Activated CD4-positive, alpha-beta T cell treated with anti-CD3 and anti-CD28 coated beads for 48 hours (primary cell): ENCODE measurements at regions not wholly inside any gene's neighbourhood (a gene's known extent, or its start where the extent isn't known, plus 50 kb on each side); places are given as distances from the start of the nearest gene placed in this dataset.

Source experiments
- DNase-seq: peaks from one replicate; pipeline ENCODE4 v3.0.0-alpha.2; 2020

DNA sequence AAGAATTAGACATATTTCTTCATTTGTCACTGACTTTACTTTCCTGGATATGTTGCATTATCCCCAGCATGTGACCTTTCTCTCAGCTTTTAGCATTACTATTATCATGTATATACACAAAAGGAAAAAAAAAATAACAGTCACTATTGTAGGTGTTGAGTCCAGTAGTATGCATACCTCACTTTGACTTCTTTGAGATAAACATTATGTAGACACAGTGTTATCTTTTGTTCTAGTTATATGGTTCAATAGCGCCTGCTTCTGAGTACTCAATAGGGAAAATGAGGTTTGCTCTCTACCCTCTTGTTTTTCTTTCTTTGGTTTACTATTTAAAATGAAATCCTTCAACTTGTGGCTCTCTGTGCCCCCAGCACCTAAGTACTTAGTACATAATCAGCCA is 409.6 kb upstream of the PKN2 start:
- no peak for DNase-seq

DNA sequence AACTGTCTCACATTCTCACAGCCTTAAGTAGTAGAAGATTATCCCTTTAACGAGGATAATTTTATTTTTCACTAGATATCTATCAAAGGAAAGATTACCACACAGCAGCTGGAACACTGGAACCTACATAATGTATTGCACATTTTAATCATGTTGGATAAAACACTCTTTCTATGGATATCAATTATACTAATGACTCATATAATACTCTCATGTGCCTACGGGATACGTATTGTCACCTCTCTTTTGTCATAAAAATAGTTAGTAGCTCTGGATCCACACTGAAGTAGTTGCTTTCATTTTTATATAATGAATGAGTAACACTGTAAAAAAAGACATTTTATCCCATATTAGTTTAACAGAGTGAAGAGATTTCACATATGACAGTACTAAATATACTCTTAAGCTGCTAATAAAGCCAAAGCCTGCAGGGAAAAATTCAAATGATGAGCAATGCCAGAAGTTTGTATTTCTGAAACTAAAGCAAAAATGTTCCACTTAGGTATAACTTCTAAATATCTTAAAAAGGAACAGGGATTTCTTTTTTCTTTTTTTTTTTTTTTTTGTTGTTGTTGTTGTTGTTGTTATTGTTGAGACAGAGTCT is 408.7 kb upstream of the PKN2 start:
- DNase-seq: no peak

- no peak for DNase-seq
These were observed 407.9 kb upstream of the PKN2 start for GRCh38 chr1:88276163-88276562.

GRCh38 chr1:88284066-88284465 is 400.0 kb upstream of the PKN2 start:
- DNase-seq: no peak

- DNase-seq: no peak
These were observed 399.3 kb upstream of the PKN2 start for GRCh38 chr1:88284666-88285366.

GRCh38 chr1:88286716-88287115 is 397.4 kb upstream of the PKN2 start:
- no peak for DNase-seq

- DNase-seq: no peak
These were observed 395.5 kb upstream of the PKN2 start for GRCh38 chr1:88288571-88288970.

- DNase-seq: no peak
These were observed 394.5 kb upstream of the PKN2 start for GRCh38 chr1:88289401-88290102.

DNA sequence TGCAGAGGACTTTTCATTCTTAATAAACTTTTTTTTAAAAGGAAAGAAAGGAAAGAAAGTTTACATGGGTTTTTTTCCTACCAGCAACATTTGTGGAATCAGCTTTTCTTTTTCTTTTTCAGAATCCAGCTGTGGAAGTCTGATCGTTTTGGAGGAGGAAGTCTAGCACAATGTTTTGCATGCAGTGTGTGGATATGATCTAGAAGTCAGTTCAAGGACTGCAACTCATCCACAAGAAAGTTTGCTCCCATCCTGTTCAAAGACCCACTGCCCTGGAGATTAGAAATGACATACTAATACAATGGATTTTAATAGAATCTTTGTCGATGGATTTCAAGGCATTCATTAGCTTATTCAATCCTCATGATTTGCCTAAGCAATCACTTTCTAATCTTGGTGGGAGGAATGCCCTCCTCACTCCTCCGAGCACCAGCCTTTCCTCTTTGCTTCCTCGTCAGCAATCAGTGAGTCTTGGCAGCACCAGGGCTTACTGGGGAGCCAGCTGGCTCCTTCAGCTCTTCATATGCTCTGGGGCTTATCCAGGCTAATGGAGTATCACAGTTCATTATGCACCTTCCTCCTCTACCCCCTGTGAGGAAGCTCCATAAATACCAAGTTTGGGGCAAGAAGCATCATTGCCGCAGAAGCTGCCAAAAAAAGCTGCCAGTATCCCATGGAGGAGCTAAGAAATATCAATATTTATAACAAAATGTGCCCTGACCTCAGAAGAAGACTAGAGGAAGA is 392.3 kb upstream of the PKN2 start:
- DNase-seq: no peak

- DNase-seq: no peak
These were observed 390.3 kb upstream of the PKN2 start for GRCh38 chr1:88293691-88294190.

DNA sequence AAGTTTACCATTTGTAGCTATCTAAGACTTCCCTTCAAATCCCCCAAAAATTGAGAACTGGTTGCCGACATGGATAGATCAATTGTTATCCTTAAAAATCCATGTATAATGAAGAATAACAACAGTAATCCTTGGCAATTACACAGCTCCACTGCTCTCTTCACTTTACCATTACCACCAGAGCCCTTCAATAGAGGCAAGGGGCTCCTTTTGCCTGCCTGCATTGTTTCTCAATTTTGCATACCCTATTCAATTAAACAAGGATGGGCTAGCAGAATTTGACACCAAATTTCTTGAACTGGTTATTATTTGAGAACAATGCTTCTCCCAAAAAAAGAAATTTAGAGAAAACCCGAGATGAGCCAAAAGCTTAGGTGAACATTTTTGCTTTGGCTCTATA is 387.8 kb upstream of the PKN2 start:
- no peak for DNase-seq

GRCh38 chr1:88296642-88297041 is 387.4 kb upstream of the PKN2 start:
- no peak for DNase-seq

- DNase-seq: no peak
These were observed 385.6 kb upstream of the PKN2 start for GRCh38 chr1:88298506-88298905.

- no peak for DNase-seq
These were observed 383.3 kb upstream of the PKN2 start for GRCh38 chr1:88300752-88301263.

DNA sequence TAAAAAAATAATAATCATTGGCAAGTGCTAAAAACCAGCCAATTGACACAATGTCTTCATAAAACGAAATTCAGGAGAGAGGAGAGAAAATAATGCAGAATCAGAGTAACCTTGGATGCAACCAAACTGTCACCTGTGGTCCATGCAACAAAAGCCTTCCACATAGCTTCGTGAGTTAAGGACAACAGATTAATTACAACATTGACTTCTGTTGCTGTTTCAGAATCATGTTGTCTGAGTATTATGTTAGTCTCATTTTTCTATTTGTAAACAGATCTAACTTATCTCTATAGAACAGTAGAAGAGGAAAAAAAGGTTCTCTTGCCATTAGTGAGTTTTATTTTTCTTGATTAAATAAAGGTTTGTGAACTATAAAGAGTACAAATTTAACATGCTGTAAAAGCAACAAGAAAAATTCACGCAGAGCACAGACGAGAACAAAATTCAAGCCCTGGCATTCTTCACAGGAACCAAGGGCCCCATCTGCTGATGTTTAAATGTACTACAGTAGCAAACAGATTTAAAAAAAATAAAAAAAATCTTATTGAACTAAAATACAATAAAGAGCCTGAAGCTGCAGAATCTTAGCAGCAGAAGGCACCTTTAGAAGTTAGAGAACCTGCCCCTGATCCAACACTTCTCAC is 381.1 kb upstream of the PKN2 start:
- no peak for DNase-seq

DNA sequence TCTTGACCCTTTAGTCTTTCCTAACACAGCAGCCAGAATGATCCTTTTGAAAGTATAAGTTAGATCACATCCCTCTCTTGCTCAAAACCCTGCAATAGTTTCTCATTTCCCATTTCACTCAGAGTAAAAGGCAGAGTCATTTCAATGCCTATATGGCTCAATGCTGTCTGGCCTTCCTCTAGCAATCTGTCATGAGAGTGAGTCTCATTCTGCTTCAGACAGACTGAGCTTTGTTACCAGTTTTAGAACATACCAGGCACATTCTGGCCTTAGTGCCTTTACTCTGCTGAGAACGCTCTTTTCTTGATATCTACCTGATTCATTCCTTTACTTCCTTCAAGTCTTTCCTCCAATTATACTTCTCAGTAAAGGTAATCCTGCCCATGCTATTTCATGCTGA is 372.8 kb upstream of the PKN2 start:
- no peak for DNase-seq

GRCh38 chr1:88311907-88312306 is 372.2 kb upstream of the PKN2 start:
- no peak for DNase-seq

- no peak for DNase-seq
These were observed 366.7 kb upstream of the PKN2 start for GRCh38 chr1:88317396-88317795.

DNA sequence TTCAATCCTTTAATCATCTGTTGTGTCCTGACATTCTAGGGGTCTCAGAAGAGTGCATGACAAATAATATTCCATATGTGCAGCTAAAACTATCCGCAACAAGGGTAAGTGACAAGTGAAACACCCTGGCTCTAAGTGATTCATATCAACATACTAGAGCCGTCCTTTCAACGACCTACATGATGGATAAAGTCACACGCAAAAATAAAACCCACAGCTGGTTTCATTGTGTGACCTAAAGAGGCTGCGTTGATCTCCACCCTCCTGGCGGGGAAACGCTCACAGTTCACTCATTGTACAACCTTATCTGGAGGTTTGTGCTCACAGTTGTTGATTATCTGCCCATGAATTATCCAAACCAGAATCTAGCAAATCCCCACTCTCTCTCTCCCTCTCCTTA is 365.3 kb upstream of the PKN2 start:
- no peak for DNase-seq

DNA sequence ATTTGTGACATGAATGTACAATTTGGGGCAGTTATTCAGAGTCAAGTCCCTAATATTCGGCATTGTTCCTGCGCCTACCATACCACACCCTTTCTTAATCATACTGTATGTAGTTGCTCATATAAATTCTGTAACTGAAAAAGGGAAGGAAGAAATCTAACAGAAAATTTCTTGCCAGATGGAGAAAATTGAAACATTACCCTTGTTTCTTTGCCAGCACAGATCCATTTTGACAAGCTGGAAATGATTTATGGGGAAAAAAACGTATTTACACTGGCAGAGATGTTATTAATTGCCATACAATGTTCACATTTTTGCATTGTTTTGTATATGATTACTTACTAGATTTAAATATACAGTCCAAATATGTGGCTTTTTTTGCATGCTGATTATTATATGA is 363.8 kb upstream of the PKN2 start:
- DNase-seq: no peak

GRCh38 chr1:88321706-88322105 is 362.4 kb upstream of the PKN2 start:
- DNase-seq: no peak

GRCh38 chr1:88324899-88325298 is 359.2 kb upstream of the PKN2 start:
- no peak for DNase-seq
